ENCODE measurements at regions not wholly inside any gene's neighbourhood (a gene's known extent, or its start where the extent isn't known, plus 50 kb on each side); places are given as distances from the start of the nearest gene placed in this dataset.
"Not testable (repeated sequence)": the region's sequence is repeated elsewhere in the genome, so short reads cannot be mapped to it uniquely, and the experiment has no call there.

DNA sequence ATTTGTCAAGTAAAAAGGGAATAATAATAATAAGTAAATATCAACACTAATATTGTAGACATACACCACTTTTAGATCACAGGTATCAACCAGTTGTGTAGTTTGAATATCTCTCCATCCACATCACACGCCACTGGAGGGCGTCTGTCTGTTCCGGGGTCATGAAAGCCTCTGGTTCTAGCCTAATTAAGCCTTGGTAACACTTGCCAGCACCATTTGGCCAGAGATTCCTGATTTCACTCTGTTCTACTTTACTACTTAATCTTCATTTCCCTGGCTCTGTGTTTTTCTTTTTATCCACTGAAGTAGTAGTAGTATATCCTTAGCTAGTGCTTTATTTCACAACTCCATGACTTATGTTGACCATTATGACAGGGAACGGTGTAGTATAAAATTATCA is 285.6 kb upstream of the POM121L12 start:
- Histone ChIP-seq H3K4me1 (ENCODE audit: insufficient read depth, low read length) (peaks cover 4% of the 10 kb centered on the region), H3K4me3 (ENCODE audit: low read length) (no peak overlapping the region), H3K9me3 (ENCODE audit: low read length) (no peaks in the 10 kb centered on the region), H3K27me3 (ENCODE audit: insufficient read depth, low read length) (no peaks in the 10 kb centered on the region), H2AFZ (ENCODE audit: low read depth, low read length) (no peak overlapping the region), H3K36me3 (ENCODE audit: insufficient read depth, low read length) (no peaks in the 10 kb centered on the region)

GRCh38 chr7:52747817-52748216 is 287.6 kb upstream of the POM121L12 start:
- no peaks in the 10 kb centered on the region for H3K9me3 ChIP-seq (ENCODE audit: low read length)
- no peaks in the 10 kb centered on the region for H3K27me3 ChIP-seq (ENCODE audit: insufficient read depth, low read length)
- H2AFZ ChIP-seq (ENCODE audit: low read depth, low read length) = no peak overlapping the region
- no peaks in the 10 kb centered on the region for H3K36me3 ChIP-seq (ENCODE audit: insufficient read depth, low read length)
- H3K4me3 ChIP-seq (ENCODE audit: low read length) = no peak overlapping the region
- peaks cover 4% of the 10 kb centered on the region for H3K4me1 ChIP-seq (ENCODE audit: insufficient read depth, low read length)

DNA sequence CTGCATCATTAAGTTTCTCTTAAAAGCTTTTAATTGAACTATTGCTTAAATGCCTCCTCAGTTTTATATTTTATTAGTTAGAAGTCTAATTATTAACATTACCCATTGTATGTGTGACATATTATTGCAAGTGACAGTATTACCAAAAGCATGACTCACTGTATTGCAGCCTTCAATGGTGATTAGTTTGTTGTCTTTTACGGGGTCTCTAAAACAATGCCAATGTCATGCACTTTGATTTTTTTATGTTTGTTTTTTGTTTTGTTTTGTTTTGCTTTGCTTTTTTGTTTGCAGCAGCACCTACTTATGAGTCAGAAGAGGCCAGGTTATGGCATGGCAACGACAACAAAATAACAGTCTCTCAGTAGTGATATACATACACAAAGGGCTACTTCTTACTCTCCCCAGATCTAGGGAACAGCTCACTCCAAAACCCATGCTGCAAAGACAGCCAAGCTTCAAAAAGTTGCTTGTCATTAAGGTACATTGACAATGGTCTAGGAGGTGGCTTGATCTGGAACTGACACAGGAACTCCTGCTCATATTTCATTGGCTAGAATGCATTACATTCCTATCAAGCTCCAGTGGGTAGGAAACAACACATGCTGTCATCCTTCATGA is 293.7 kb upstream of the POM121L12 start:
- no peaks in the 10 kb centered on the region for H3K27me3 ChIP-seq (ENCODE audit: insufficient read depth, low read length)
- H3K9me3 ChIP-seq (ENCODE audit: low read length) = no peaks in the 10 kb centered on the region
- H2AFZ ChIP-seq (ENCODE audit: low read depth, low read length) = no peak overlapping the region
- no peak overlapping the region for H3K4me3 ChIP-seq (ENCODE audit: low read length)
- H3K36me3 ChIP-seq (ENCODE audit: insufficient read depth, low read length) = no peaks in the 10 kb centered on the region
- H3K4me1 ChIP-seq (ENCODE audit: insufficient read depth, low read length) = no peaks in the 10 kb centered on the region

GRCh38 chr7:52735656-52736055 is 299.8 kb upstream of the POM121L12 start:
- Histone ChIP-seq H2AFZ (ENCODE audit: low read depth, low read length) (no peak overlapping the region), H3K4me1 (ENCODE audit: insufficient read depth, low read length) (no peaks in the 10 kb centered on the region), H3K9me3 (ENCODE audit: low read length) (peaks cover 3% of the 10 kb centered on the region)

GRCh38 chr7:52728683-52729082 is 306.8 kb upstream of the POM121L12 start:
- H3K36me3 ChIP-seq (ENCODE audit: insufficient read depth, low read length); H3K9me3 ChIP-seq (ENCODE audit: low read length); H3K4me1 ChIP-seq (ENCODE audit: insufficient read depth, low read length); H3K27me3 ChIP-seq (ENCODE audit: insufficient read depth, low read length); H2AFZ ChIP-seq (ENCODE audit: low read depth, low read length); H3K4me3 ChIP-seq (ENCODE audit: low read length): not testable (repeated sequence)

More at GRCh38 chr7:52735656-52736055, 299.8 kb upstream of the POM121L12 start:
- no peaks in the 10 kb centered on the region for H3K36me3 ChIP-seq (ENCODE audit: insufficient read depth, low read length)
- no peaks in the 10 kb centered on the region for H3K27me3 ChIP-seq (ENCODE audit: insufficient read depth, low read length)
- H3K4me3 ChIP-seq (ENCODE audit: low read length) = no peak overlapping the region

- H3K27me3 ChIP-seq (ENCODE audit: insufficient read depth, low read length) = no peaks in the 10 kb centered on the region
- H3K4me1 ChIP-seq (ENCODE audit: insufficient read depth, low read length) = no peaks in the 10 kb centered on the region
- no peaks in the 10 kb centered on the region for H3K9me3 ChIP-seq (ENCODE audit: low read length)
- H2AFZ ChIP-seq (ENCODE audit: low read depth, low read length) = no peak overlapping the region
- H3K4me3 ChIP-seq (ENCODE audit: low read length) = no peak overlapping the region
- H3K36me3 ChIP-seq (ENCODE audit: insufficient read depth, low read length) = no peaks in the 10 kb centered on the region
Observed at GRCh38 chr7:52727632-52728031, 307.8 kb upstream of the POM121L12 start.

DNA sequence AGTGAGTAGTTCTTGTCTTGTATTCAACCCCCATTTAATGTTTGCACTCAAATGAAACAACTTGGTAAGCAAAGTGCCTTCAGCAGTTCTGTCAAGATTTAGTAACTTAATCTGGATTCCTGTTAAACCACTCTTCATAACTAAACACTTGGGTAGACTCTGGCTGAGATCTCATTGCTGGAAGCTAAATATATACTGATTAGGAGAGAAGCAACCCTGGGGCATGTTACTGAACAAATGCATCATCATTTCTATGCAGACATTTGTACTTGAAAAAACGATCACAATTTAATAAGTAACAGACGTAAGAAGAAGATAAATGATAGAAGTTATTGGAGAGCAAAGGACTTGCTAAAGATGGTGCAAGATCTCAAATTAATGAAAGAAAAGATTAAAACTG is 308.4 kb upstream of the POM121L12 start:
- Histone ChIP-seq H3K4me1 (ENCODE audit: insufficient read depth, low read length) (no peaks in the 10 kb centered on the region), H3K36me3 (ENCODE audit: insufficient read depth, low read length) (no peaks in the 10 kb centered on the region)

GRCh38 chr7:52726493-52726892 is 308.9 kb upstream of the POM121L12 start:
- Histone ChIP-seq H3K27me3 (ENCODE audit: insufficient read depth, low read length) (no peaks in the 10 kb centered on the region), H2AFZ (ENCODE audit: low read depth, low read length) (no peak overlapping the region), H3K4me3 (ENCODE audit: low read length) (no peak overlapping the region), H3K9me3 (ENCODE audit: low read length) (no peaks in the 10 kb centered on the region), H3K4me1 (ENCODE audit: insufficient read depth, low read length) (no peaks in the 10 kb centered on the region), H3K36me3 (ENCODE audit: insufficient read depth, low read length) (no peaks in the 10 kb centered on the region)

More for the DNA sequence above, 308.4 kb upstream of the POM121L12 start:
- Histone ChIP-seq H2AFZ (ENCODE audit: low read depth, low read length) (no peak overlapping the region), H3K27me3 (ENCODE audit: insufficient read depth, low read length) (no peaks in the 10 kb centered on the region), H3K9me3 (ENCODE audit: low read length) (no peaks in the 10 kb centered on the region), H3K4me3 (ENCODE audit: low read length) (no peak overlapping the region)

GRCh38 chr7:52723606-52724005 is 311.8 kb upstream of the POM121L12 start:
- H3K4me1 ChIP-seq (ENCODE audit: insufficient read depth, low read length) = no peaks in the 10 kb centered on the region

GRCh38 chr7:52720856-52721255 is 314.6 kb upstream of the POM121L12 start:
- H3K9me3 ChIP-seq (ENCODE audit: low read length) = no peaks in the 10 kb centered on the region
- no peaks in the 10 kb centered on the region for H3K27me3 ChIP-seq (ENCODE audit: insufficient read depth, low read length)
- H3K4me3 ChIP-seq (ENCODE audit: low read length) = no peak overlapping the region
- H2AFZ ChIP-seq (ENCODE audit: low read depth, low read length) = no peak overlapping the region
- no peaks in the 10 kb centered on the region for H3K36me3 ChIP-seq (ENCODE audit: insufficient read depth, low read length)
- H3K4me1 ChIP-seq (ENCODE audit: insufficient read depth, low read length) = no peaks in the 10 kb centered on the region

More at GRCh38 chr7:52723606-52724005, 311.8 kb upstream of the POM121L12 start:
- H3K9me3 ChIP-seq (ENCODE audit: low read length) = no peaks in the 10 kb centered on the region
- no peaks in the 10 kb centered on the region for H3K27me3 ChIP-seq (ENCODE audit: insufficient read depth, low read length)
- no peaks in the 10 kb centered on the region for H3K36me3 ChIP-seq (ENCODE audit: insufficient read depth, low read length)
- no peak overlapping the region for H2AFZ ChIP-seq (ENCODE audit: low read depth, low read length)
- no peak overlapping the region for H3K4me3 ChIP-seq (ENCODE audit: low read length)

GRCh38 chr7:52719677-52720076 is 315.8 kb upstream of the POM121L12 start:
- Histone ChIP-seq H3K36me3 (ENCODE audit: insufficient read depth, low read length) (no peaks in the 10 kb centered on the region), H3K4me1 (ENCODE audit: insufficient read depth, low read length) (no peaks in the 10 kb centered on the region), H2AFZ (ENCODE audit: low read depth, low read length) (no peak overlapping the region), H3K27me3 (ENCODE audit: insufficient read depth, low read length) (no peaks in the 10 kb centered on the region), H3K9me3 (ENCODE audit: low read length) (no peaks in the 10 kb centered on the region), H3K4me3 (ENCODE audit: low read length) (no peak overlapping the region)

DNA sequence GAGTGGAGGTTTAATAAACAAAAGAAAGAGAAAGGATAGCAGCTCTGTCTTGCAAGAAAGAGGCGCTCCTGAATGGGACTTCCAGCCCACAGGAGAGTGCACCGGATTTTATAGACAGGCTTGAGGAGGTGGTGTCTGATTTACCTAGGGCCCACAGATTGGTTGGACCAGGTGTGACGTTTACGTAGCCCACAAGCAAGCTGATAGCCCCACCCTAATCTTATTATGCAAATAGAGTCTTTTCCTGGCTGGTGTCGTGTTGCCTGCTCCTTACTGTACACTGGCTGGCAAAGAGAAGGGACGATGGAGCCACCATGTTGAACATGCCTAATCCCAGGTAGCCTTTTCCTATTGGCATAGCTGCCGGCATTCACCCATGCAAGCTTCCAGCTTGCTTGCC is 319.7 kb upstream of the POM121L12 start:
- no peaks in the 10 kb centered on the region for H3K4me1 ChIP-seq (ENCODE audit: insufficient read depth, low read length)
- H2AFZ ChIP-seq (ENCODE audit: low read depth, low read length) = no peak overlapping the region
- H3K4me3 ChIP-seq (ENCODE audit: low read length) = no peak overlapping the region
- H3K36me3 ChIP-seq (ENCODE audit: insufficient read depth, low read length) = no peaks in the 10 kb centered on the region
- no peaks in the 10 kb centered on the region for H3K27me3 ChIP-seq (ENCODE audit: insufficient read depth, low read length)
- no peaks in the 10 kb centered on the region for H3K9me3 ChIP-seq (ENCODE audit: low read length)

- Histone ChIP-seq H3K4me1 (ENCODE audit: insufficient read depth, low read length) (no peaks in the 10 kb centered on the region), H3K27me3 (ENCODE audit: insufficient read depth, low read length) (no peaks in the 10 kb centered on the region), H3K9me3 (ENCODE audit: low read length) (no peaks in the 10 kb centered on the region), H3K4me3 (ENCODE audit: low read length) (no peak overlapping the region), H3K36me3 (ENCODE audit: insufficient read depth, low read length) (no peaks in the 10 kb centered on the region), H2AFZ (ENCODE audit: low read depth, low read length) (no peak overlapping the region)
Observed at GRCh38 chr7:52712938-52713337, 322.5 kb upstream of the POM121L12 start.

DNA sequence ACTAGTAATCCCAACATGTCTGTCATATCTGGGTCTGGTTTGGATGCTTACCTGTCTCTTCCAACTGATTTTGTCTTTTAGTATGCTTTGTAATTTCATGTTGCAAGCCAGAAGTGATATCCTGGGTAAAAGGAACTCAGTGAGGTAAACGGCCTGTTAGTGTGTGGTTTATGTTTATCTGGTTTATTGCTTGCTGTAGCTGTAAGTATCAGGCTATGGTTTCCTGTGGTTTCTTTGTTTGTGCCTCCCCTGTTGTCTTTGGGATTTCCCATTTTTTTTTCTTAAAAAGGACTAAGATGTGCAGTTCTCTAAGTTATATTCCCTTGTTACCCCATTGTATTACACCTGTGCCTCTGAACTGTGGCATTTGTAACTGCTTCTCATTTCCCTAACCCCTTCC is 323.5 kb upstream of the POM121L12 start:
- no peaks in the 10 kb centered on the region for H3K9me3 ChIP-seq (ENCODE audit: low read length)
- H3K27me3 ChIP-seq (ENCODE audit: insufficient read depth, low read length) = no peaks in the 10 kb centered on the region
- H3K4me1 ChIP-seq (ENCODE audit: insufficient read depth, low read length) = no peaks in the 10 kb centered on the region
- no peaks in the 10 kb centered on the region for H3K36me3 ChIP-seq (ENCODE audit: insufficient read depth, low read length)
- no peak overlapping the region for H2AFZ ChIP-seq (ENCODE audit: low read depth, low read length)
- H3K4me3 ChIP-seq (ENCODE audit: low read length) = no peak overlapping the region
